Left cardiac atrium (tissue), 4 donors: ENCODE measurements at regions not wholly inside any gene's neighbourhood (a gene's known extent, or its start where the extent isn't known, plus 50 kb on each side); places are given as distances from the start of the nearest gene placed in this dataset.

Experiments used
- ATAC-seq, 2 donors: fragments of 200-7000 bp; cut with Tn5 transposase; one replicate each; pipeline ENCODE4 v1.9.1; 2020; ENCODE audit warnings: mild to moderate bottlenecking in 2 of 2, moderate library complexity in 2 of 2
- DNase-seq: peaks from one replicate; pipeline ENCODE4 v3.0.0-alpha.2; 2020
- intact Hi-C, 2 donors: fragments of 100-400 bp; cut with DNase I; formaldehyde crosslinking; loops; one replicate each; pipeline versions ENCODE4 v1.14.1 to v1.15.1; 2022 to 2023
- donor health status: DM: no; HTN: yes; CAD: no.
- donor health status: DM: no; HTN: yes; CAD: no; lungs with severe emphysema.
- donor health status: DM: yes; HTN: yes; CAD: no.
- donor health status: Dilated cardiomyopathy.

DNA sequence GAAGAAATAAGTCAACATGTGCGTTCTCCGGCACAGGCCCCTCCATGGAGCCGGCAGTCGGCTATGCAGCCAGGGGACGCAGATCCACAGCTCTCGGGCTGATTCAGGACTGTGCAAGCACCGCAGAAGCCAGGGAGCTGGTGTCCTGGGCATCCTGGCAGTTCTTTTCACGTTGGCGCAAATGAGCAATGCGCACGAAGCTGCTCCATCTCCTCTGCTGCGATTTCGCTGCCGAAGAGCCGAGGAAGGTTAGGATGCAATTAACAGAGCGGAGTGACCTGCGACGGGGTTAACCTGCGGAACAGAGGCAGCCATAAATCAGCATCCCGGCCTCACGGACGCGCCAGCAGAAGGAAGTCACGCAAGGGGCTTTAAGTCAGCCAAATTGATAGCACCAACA lies 107.1 kb upstream of the POU3F3 start:
- ATAC-seq = no peak

DNA sequence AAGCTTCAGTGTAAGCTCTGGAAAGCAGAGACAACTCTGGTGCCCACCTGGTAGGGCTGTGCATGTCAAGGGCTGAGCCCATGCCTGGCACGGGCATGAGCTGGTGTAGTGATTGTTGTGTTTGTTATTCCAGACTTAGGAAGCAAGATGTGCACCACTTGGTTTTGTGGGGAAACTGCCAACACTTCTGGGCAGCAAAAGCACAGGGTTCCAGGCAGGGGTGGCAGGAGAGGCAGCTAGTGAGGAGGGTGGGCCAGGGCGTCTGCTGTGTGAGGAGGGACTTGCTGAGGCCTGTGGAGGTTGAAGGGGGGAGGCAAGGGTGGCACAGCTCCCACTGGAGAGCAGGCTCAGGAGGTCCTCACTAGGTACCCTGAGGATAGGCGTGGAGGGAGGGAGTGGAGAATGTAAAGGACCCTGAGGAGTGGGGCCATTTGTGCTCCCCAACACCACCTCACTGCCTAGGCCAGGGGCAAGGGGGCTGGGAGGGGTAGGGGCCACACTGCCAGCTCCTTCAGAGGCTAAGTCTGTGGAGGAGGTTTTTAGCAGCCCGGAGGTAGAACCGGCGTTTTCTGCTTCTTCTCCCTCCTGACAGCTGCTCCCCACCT lies 104.0 kb upstream of the POU3F3 start:
- no peak for DNase-seq
- intact Hi-C loops = no loop called here
- no peak for ATAC-seq

More for the DNA sequence above, 107.1 kb upstream of the POU3F3 start:
- intact Hi-C loops = no loop called here
- DNase-seq = no peak

DNA sequence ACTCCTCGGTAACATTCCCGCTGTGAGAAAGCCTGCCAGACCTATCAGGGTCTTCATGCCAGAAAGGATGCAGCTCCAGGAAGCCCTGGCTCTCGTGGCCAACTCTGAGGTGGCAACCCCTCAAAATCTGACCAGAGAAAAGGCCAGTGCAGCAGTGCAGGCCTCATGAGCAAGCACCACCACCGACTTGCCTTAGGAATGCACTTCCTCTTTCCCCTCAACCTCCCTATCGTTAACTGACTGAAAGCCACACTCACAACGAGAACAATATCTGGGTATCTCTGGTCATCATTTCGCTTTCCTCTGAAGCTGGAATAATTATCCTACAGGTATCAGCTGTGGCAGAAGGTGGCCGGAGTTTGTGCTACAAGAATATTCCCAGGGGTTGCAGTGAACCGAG lies 101.4 kb upstream of the POU3F3 start:
- no peak for ATAC-seq
- intact Hi-C loops = no loop called here
- no peak for DNase-seq

DNA sequence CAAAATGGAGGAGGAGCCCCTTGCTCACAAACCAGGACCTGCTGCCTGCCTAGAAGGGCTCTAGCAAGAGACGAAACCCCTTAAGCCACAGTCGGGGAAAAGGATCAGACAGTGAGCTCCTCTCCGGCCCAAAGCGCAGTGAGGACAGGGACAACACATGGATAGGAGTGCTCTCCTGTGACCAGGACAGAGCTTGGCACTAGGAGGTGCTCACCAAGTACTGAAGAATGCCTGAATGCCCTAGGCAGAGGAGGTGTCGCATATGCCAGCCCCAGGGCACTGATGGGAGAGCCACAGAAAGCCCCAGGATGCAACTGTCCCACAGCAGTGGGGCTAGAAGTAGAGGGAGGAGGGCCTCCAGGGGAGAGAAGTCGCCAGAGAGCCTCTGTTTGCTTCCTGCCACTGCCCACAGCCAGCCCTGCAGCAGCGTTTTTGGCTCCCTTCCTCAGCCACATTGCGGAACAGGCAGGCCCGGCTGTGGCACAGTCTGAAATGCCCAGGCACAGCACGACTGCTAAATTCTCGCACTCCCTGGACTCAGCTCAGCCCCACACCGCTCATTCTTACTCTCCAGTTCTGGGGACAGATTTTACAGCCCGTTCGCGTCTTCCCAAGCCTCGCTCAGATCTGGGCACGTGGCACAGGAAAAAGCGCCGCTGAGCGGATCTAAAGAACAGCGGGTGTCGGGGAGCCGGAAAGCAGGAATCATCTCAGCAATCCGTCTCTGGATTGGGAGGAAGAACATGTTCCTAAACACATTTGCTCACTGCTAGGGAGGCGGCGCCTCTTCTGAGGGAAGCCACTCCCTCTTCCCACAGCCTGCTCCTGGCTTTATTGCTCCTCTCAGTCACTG lies 98.7 kb upstream of the POU3F3 start:
- DNase-seq = peak; percentile 24
- ATAC-seq = peak in 1 of 2 donors; percentile 35
- intact Hi-C loops = no loop called here

DNA sequence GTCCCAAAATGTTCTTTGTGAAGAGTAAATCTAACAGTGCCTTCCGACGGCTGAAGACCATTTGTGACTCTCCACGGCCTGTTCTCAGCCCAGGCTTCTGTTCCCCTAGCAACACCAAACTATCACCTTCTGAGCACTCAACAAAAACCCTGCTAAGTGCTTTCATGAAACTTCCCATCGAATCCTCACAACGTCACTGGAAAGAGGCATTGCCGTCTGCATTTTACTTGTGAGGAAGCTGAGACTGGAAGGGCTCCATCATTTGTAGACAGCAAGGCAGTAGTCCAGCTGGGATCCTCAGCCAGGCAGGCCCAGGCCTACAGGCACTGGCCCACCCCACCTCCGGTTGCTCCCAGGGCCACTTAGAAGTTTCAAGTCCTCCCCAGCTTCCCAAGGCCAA lies 97.8 kb upstream of the POU3F3 start:
- intact Hi-C loops = no loop called here
- no peak for DNase-seq
- ATAC-seq = no peak

DNA sequence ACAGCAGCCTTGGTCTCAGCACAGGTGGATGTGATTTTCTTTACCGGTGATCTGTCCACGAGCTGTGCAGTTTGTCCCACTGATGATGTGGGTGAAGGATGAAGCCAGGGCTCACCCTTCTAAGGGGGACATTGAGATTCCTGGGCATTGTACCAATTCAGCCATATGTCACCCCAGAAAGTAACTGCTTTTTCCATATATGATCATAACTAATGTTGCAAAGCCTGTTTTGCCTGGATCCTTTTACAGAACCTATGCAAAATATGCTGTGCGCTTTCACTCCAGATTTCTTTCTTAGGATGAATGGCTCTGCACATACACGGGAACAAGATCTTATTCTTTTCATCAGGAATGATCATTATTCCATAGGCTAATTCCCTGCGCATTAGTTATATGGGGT lies 96.9 kb upstream of the POU3F3 start:
- DNase-seq (no peak), ATAC-seq (no peak)
- intact Hi-C loops = no loop called here

DNA sequence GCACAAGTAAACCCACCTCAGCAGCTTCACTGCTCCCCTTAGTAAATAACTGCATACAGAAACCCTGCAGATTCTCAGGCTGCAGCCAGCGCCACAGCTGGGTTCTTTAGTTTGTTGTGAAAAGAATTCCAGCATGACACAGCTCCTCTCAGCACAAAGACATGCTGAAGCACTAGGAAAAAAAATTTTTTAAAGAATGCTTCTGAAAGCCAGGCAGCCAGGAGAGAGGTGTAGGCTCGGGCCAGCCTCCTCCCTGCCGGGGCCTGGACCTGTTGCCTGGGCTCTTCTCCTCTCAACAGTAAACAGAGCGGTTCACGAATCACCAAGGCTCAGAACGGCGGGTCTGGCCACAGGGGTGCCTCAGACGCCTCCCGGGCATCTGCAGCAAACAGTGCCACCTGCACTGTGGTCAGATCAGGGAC lies 95.7 kb upstream of the POU3F3 start:
- DNase-seq = no peak
- no peak for ATAC-seq
- intact Hi-C loops = no loop called here

DNA sequence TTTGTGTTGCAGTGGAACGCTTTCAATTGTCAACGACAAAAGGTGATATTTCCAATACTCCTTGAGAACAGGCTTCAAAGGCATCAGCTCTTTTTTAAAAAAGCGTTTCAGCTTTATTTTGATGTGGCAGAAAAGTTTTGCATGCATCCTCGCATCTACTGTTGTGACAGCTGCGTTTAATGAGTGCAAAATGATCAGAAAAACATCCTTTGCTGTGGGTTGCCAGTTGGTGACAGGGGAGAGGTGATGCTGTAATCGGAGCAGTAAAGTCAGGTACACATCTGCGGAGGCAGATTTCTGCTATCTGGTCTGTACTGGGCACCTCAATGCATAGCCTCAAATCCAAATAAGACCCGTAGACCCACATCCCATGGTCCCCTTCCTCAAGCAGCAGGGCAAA lies 91.9 kb upstream of the POU3F3 start:
- ATAC-seq = no peak
- no peak for DNase-seq
- intact Hi-C loops = no loop called here

DNA sequence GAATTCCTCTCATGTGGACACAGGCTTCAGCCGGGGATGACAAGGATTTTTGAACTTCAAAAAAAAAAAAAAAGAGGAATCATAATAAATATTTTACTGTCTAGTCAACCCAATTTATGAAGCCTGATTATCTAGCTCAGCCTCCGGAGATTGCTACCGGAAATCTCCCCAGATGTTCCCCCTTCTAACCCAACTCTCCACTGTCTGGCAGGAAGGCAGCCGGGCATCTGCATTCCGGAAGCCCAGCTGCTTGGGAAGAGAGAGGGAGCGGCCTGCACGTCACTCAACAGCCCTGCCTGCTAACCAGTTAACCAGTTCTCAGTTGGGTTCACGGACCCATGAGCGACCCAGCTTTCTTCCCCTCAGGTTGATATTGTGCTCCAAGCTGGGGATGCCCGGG lies 87.2 kb upstream of the POU3F3 start:
- intact Hi-C loops = no loop called here
- DNase-seq = no peak
- no peak for ATAC-seq

DNA sequence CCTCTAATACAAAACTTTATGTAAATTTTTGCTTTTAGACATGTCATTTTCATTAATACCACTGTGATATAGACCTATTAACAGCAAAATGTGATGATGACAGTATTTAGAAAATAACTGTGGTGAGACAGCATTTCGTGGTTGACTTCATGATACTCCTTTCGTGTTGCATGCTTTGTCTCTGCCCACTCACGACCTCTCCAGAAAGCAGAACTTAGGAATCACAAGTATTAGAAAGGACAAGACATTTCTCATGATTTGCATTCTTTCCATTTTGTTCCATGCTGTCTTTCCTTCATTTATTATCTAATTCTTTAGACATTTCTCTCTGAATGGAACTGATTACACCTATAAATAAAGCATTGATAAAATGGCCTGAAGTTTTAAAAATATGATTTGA lies 85.2 kb upstream of the POU3F3 start:
- no peak for ATAC-seq
- intact Hi-C loops = no loop called here
- DNase-seq = no peak

DNA sequence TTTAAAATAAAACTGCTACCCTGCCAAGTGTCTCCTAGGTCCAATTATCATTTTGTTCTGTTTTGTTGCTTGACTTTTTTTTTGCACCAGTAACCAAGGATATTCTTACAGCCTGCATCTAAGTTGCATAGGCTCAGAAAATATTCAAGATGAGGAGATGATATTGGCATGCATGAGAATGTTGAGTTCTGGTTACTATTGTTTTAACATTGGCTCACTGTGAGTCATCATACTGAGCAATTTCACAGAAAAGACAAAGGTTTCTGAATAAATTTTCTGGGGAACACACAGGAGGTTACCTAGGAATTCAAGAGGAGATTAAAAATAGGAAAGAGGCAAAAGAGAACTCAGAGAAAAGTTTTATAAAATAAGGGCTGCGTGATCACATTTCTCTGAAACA lies 84.8 kb upstream of the POU3F3 start:
- DNase-seq = no peak
- no peak for ATAC-seq
- intact Hi-C loops = no loop called here

DNA sequence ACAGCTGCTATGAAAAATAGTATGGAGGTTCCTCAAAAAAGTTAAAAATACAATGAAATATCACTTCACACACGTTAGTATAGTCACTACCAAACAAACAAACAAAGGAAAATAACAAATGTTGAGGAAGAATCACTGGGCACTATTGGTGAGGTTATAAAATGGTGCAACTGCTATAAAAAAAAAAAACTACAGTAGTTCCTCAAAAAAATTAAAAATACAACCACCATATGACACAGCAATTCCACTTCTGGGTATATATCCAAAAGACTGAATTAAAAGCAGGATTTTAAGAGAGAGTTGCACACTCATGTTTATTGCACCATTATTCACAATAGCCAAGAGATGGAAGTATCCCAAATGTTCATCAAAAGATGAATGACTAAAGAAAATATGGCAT lies 80.9 kb upstream of the POU3F3 start:
- DNase-seq = no peak
- no peak for ATAC-seq
- intact Hi-C loops = no loop called here

DNA sequence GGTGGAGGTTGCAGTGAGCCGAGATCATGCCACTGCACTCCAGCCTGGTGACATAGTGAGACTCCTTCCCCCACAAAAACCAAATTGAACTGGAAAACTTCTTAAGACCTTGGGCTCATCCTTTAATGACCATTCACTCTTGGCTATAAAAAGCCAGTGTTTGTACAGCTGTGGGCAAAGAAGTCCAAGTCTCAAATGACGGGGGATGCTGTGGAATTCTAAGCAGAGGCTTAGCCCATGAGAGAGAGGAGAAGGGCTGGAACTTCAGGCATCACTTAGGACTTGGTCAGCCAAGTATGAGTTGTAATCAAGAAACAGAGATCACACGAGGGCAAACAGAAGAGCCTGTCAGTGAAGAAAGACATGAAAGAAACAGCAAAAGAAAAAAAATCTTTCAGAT lies 79.3 kb upstream of the POU3F3 start:
- intact Hi-C loops = no loop called here
- ATAC-seq = no peak
- DNase-seq = no peak

DNA sequence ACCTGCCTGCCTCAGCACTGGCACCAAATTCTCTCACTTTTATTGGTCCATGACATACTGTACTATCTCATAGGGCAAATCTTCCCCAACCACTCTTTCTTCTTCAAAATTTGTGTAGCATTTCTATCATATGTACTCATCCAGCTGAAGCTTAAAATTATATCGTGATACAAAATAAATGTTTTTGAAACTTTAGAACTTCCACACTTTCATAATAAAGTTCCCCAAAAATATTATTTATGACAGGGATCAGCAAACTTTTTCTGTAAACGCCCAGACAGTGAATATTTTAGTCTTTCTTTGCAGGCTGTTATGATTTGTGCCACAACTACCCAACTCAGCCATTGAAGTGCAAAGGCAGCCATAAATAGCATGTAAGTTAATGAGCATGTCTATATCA lies 76.2 kb upstream of the POU3F3 start:
- DNase-seq (no peak), ATAC-seq (no peak)
- intact Hi-C loops = no loop called here

DNA sequence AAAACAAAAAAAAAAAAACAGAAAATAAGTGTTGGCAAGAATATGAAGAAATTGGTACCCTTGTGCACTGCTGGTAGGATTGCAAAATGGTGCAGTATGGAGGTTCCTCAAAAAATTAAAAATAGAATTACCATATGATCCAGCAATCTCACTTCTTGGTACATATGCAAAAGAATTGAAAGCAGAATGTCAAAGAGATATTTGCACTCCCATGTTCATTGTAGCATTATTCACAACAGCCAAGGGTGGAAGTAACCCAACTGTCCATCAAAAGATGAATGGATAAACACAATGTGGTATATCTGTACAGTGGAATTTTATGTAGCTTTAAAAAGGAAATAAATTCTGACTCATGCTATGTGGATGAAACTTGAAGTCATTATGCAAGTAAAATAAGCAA lies 72.8 kb upstream of the POU3F3 start:
- DNase-seq (no peak), ATAC-seq (no peak)
- intact Hi-C loops = no loop called here

DNA sequence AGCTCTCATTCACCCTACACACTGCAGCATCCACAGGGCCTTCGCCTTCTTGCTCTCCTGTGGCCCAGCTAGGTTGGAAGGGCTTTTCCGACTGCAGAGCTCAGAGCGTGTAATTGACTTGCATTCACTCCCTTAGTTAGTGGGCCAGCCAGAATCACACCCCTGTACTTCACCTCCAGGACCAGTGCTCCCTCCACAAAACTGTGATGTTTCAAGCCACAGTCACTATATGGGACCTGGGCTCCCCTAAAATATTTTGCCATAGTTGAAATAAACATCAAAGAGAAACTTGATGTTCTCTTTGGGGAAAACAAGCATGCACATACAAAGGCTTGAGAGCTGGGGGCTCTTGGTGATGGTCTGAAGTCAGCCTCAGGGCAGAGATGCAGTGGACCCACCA lies 69.7 kb upstream of the POU3F3 start:
- ATAC-seq = no peak
- intact Hi-C loops = no loop called here

DNA sequence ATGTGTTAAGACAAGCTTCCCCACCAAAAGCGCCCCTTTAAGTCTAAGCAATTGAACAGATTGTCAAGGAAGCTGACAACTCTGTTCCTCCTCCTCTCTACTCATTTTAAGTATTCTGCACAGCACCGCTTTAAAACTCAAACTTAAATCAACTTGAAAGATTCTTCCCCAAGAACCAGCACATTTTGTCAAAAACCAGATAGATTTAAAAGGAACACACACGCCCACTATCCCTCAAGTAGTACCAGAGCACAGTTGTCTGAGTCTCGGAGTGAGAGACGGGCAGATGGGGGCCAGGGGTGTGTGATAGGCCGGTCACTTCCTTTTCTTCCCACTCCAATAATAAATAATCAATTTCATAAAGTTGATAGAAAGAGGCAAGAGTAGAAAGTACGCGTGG lies 67.7 kb upstream of the POU3F3 start:
- intact Hi-C loops = no loop called here
- DNase-seq = no peak
- ATAC-seq = no peak

More for the DNA sequence above, 69.7 kb upstream of the POU3F3 start:
- DNase-seq = no peak

DNA sequence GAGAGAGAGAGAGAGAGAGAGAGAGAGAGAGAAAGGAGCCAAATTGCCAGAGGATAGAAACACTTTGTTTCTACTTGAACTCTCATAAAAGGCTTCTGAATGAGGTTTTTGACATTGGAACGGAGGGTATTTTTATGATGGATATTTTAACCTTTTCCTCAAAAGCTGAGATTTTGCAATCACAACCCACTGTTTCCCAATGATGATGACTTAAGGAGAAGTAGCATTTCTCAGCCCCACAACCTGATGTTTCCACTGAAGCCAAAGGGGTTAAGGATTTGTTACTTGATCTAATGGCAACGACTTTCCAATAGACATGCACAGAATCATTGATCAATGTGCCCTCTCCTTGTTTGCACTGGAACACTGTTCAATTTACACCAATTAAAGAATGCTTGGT lies 67.1 kb upstream of the POU3F3 start:
- ATAC-seq (no peak), DNase-seq (no peak)
- intact Hi-C loops = no loop called here

DNA sequence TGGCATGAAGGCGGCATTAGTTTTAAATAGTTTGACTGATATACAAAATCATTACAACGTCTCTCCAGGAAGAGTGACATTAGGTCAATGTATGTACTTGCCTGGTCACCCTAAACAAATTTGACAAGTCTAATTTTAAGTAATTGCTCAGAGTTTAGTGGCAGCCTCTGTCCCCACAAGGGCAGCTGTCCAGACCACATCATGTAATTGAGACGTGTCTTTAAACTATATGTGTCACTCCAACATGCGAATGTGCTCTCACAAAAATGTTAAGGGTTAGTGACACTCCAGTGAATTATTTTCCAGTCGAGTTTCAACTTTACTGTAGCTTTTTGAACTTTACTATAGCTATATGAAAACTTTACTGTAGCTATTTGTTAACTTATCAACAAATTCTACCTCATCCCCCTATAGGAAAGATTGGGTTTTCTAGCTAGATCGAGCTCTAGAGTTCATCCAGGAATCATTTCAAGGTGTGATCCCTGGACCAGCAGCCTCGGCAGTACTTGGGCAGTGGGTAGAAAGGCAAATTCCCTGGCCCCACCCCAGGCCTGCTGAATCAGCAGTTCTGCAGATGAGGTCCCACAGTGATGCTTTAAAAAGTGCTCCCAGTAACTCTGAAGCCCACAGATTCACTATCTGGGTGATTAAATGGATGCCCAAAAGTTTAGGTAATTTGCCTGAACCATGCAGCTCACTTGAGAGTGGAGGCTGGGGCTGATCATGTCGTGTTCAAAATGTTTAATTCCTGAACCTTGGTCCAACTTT lies 66.4 kb upstream of the POU3F3 start:
- ATAC-seq = no peak
- intact Hi-C loops = no loop called here
- DNase-seq = no peak

DNA sequence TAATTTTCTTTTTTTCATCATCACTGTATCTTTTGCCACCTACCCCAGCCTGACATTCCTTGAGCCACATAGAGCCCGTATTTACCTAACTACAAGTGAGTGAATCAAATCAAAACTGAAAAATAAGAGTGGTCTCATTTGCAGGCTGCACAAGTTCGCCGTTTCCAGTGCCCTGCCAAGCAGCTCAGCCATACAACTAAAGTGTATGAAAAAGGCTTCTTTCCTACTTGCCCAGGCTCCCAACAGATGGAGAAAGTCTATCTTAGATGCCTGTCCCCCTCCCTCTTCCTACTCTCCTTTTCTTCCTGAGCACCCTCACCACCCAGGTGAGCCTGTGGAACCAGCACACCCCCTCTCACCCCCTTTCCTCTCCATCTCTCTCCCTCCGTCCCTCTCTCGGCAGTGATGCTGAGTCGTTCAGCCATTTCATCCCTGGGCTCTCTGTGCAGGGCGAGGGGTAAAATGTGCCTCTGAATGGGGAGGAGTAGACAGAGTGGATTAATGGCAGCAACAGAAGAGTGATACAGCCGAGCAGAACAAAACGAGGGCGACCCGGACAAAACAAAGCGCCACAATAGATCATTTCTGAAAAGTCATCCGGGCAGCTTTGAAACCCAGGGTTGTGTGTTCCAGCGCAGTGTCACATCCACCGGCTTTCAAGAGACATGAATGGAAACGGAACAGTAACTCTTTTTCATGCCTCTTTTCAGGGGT lies 65.0 kb upstream of the POU3F3 start:
- ATAC-seq (no peak), DNase-seq (no peak)
- intact Hi-C loops = no loop called here
